SHP77 (cell line): ENCODE measurements at regions not wholly inside any gene's neighbourhood (a gene's known extent, or its start where the extent isn't known, plus 50 kb on each side); places are given as distances from the start of the nearest gene placed in this dataset.

Experiments used
- DNase-seq, 2 experiments: peaks; one replicate each; lab custom pipeline; 2025; lab: John Stamatoyannopoulos, UW

GRCh38 chr7:91520645-91521044, 256.4 kb downstream of the FZD1 start:
- DNase-seq = peak; percentile 66 to 79

GRCh38 chr7:91526404-91526803, 262.2 kb downstream of the FZD1 start:
- DNase-seq = no peak

GRCh38 chr7:91527460-91527859, 263.2 kb downstream of the FZD1 start:
- DNase-seq = no peak

GRCh38 chr7:91533996-91534395, 269.8 kb downstream of the FZD1 start:
- no peak for DNase-seq

- DNase-seq = no peak
Measured at GRCh38 chr7:91537260-91538152, 273.3 kb downstream of the FZD1 start.

- no peak for DNase-seq
Measured at GRCh38 chr7:91541641-91542040, 277.4 kb downstream of the FZD1 start.

GRCh38 chr7:91543646-91544045, 279.4 kb downstream of the FZD1 start:
- no peak for DNase-seq

GRCh38 chr7:91549878-91550277, 285.6 kb downstream of the FZD1 start:
- DNase-seq = no peak

GRCh38 chr7:91550931-91551330, 286.7 kb downstream of the FZD1 start:
- DNase-seq = no peak

GRCh38 chr7:91551377-91552175, 287.3 kb downstream of the FZD1 start:
- DNase-seq = no peak

GRCh38 chr7:91553410-91553895, 289.2 kb downstream of the FZD1 start:
- DNase-seq = no peak

GRCh38 chr7:91554883-91555282, 290.6 kb downstream of the FZD1 start:
- DNase-seq = no peak

GRCh38 chr7:91556239-91556638, 292.0 kb downstream of the FZD1 start:
- no peak for DNase-seq

GRCh38 chr7:91556956-91557650, 292.9 kb downstream of the FZD1 start:
- DNase-seq = no peak

GRCh38 chr7:91557789-91558404, 293.7 kb downstream of the FZD1 start:
- no peak for DNase-seq

GRCh38 chr7:91559947-91560346, 295.7 kb downstream of the FZD1 start:
- no peak for DNase-seq

GRCh38 chr7:91564101-91564500, 299.9 kb downstream of the FZD1 start:
- no peak for DNase-seq

- no peak for DNase-seq
Measured at GRCh38 chr7:91564541-91564940, 300.3 kb downstream of the FZD1 start.

GRCh38 chr7:91565499-91566401, 301.5 kb downstream of the FZD1 start:
- DNase-seq = peak; percentile 81 to 82

GRCh38 chr7:91566402-91566732, 302.1 kb downstream of the FZD1 start:
- DNase-seq = peak; percentile 41 to 42
